GM23338 (cell line): ENCODE measurements at regions not wholly inside any gene's neighbourhood (a gene's known extent, or its start where the extent isn't known, plus 50 kb on each side); places are given as distances from the start of the nearest gene placed in this dataset.
A peak's percentile ranks its signal among the peaks of the same experiment; 100 is the strongest.

Experiments used
- ATAC-seq: fragments of 200-7000 bp; cut with Tn5 transposase; 3 replicates; pipeline ENCODE4 v1.9.1; 2020
- DNase-seq: peaks from one replicate; pipeline ENCODE4 v3.0.0-alpha.2; 2015; ENCODE audit warnings: low spot score
- H2AFZ ChIP-seq: fragments of 200-600 bp; sonication (generic); 2 replicates; pipeline ENCODE4 v1.8.0; 2016; ENCODE audit warnings: antibody characterized with exemption, mild to moderate bottlenecking, moderate library complexity
- H3F3A ChIP-seq: fragments of 200-600 bp; sonication (generic); replicated peaks from 2 replicates; pipeline ENCODE4 v1.8.0; 2017; ENCODE audit warnings: antibody characterized with exemption, mixed run types, low read depth
- H3K27ac ChIP-seq: fragments of 200-600 bp; sonication (generic); 2 replicates; pipeline ENCODE4 v1.6.1; 2016; ENCODE audit warnings: low read depth
- H3K27me3 ChIP-seq: fragments of 200-600 bp; sonication (generic); 2 replicates; pipeline ENCODE4 v1.8.0; 2016; ENCODE audit warnings: mild to moderate bottlenecking, mixed run types, moderate library complexity; ENCODE audit not compliant: insufficient read depth
- H3K36me3 ChIP-seq: fragments of 200-600 bp; sonication (generic); 2 replicates; pipeline ENCODE4 v1.8.0; 2016; ENCODE audit warnings: mild to moderate bottlenecking; ENCODE audit not compliant: insufficient read depth
- H3K4me1 ChIP-seq: fragments of 200-600 bp; sonication (generic); 2 replicates; pipeline ENCODE4 v1.8.0; 2016; ENCODE audit warnings: mild to moderate bottlenecking, moderate library complexity; ENCODE audit not compliant: insufficient read depth
- H3K4me2 ChIP-seq: fragments of 200-600 bp; sonication (generic); 2 replicates; pipeline ENCODE4 v1.7.1; 2017; ENCODE audit warnings: mixed run types
- H3K4me3 ChIP-seq: fragments of 200-600 bp; sonication (generic); 2 replicates; pipeline ENCODE4 v1.6.1; 2016; ENCODE audit warnings: mixed run types
- H3K79me2 ChIP-seq: fragments of 200-600 bp; sonication (generic); replicated peaks from 2 replicates; pipeline ENCODE4 v1.8.0; 2017; ENCODE audit warnings: mild to moderate bottlenecking; ENCODE audit not compliant: insufficient read depth
- H3K9me2 ChIP-seq: fragments of 200-600 bp; sonication (generic); 2 replicates; pipeline ENCODE4 v1.8.0; 2017; ENCODE audit not compliant: insufficient read depth
- H4K20me1 ChIP-seq: fragments of 200-600 bp; sonication (generic); replicated peaks from 2 replicates; pipeline ENCODE4 v1.8.0; 2017; ENCODE audit warnings: mild to moderate bottlenecking; ENCODE audit not compliant: insufficient read depth
- H3K27ac Mint-ChIP-seq: 2 replicates; pipeline ENCODE4 v1.8.0; 2020; ENCODE audit warnings: inconsistent platforms, mild to moderate bottlenecking, moderate library complexity, mixed read lengths
- H3K27me3 Mint-ChIP-seq: 3 replicates; pipeline ENCODE4 v1.8.0; 2022; ENCODE audit warnings: low read depth, mild to moderate bottlenecking, moderate library complexity, mixed read lengths, inconsistent platforms; ENCODE audit not compliant: insufficient read depth, poor library complexity
- H3K36me3 Mint-ChIP-seq: 3 replicates; pipeline ENCODE4 v1.8.0; 2021; ENCODE audit warnings: low read depth, mild to moderate bottlenecking, inconsistent platforms, moderate library complexity, mixed read lengths
- H3K4me1 Mint-ChIP-seq: 3 replicates; pipeline ENCODE4 v1.8.0; 2020; ENCODE audit warnings: mild to moderate bottlenecking, inconsistent platforms, mixed read lengths
- H3K4me3 Mint-ChIP-seq: 3 replicates; pipeline ENCODE4 v1.8.0; 2021; ENCODE audit warnings: moderate library complexity, mild to moderate bottlenecking, inconsistent platforms, mixed read lengths
- H3K9me3 Mint-ChIP-seq: 3 replicates; pipeline ENCODE4 v1.8.0; 2020; ENCODE audit warnings: moderate library complexity, mild to moderate bottlenecking, inconsistent platforms, mixed read lengths
- CREB1 ChIP-seq: fragments of 250-450 bp; sonication (Bioruptor Pico); IDR thresholded peaks from 2 replicates; pipeline ENCODE4 v1.5.0; 2020; ENCODE audit warnings: low read depth, mild to moderate bottlenecking, moderate library complexity
- ETS1 ChIP-seq: IDR thresholded peaks from 2 replicates; pipeline ENCODE4 v1.6.1; 2016; ENCODE audit warnings: antibody characterized with exemption
- EZH2 ChIP-seq: fragments of 200-600 bp; sonication (generic); IDR thresholded peaks from one replicate; pipeline ENCODE4 v1.8.0; 2017; ENCODE audit warnings: antibody characterized with exemption, mild to moderate bottlenecking, low read depth; ENCODE audit not compliant: unreplicated experiment
- EZH2phosphoT487 ChIP-seq: fragments of 200-600 bp; sonication (generic); IDR thresholded peaks from one replicate; pipeline ENCODE4 v1.8.1; 2018; ENCODE audit warnings: antibody characterized with exemption; ENCODE audit not compliant: unreplicated experiment
- NANOG ChIP-seq: IDR thresholded peaks from 2 replicates; pipeline ENCODE4 v1.6.1; 2016; ENCODE audit warnings: antibody characterized with exemption, borderline replicate concordance
- POLR2AphosphoS5 ChIP-seq: IDR thresholded peaks from 2 replicates; pipeline ENCODE4 v1.6.1; 2016; ENCODE audit warnings: antibody characterized with exemption, low read depth
- REST ChIP-seq: IDR thresholded peaks from one replicate; pipeline ENCODE4 v1.6.1; 2018; ENCODE audit warnings: antibody characterized with exemption; ENCODE audit not compliant: unreplicated experiment
- STAT1 ChIP-seq: IDR thresholded peaks from one replicate; pipeline ENCODE4 v1.6.1; 2016; ENCODE audit warnings: antibody characterized with exemption; ENCODE audit not compliant: unreplicated experiment
- ZNF114 ChIP-seq: fragments of 250-450 bp; sonication (Bioruptor Pico); IDR thresholded peaks from 2 replicates; pipeline ENCODE4 v1.5.0; 2020; ENCODE audit warnings: mild to moderate bottlenecking, moderate library complexity
- ZNF462 ChIP-seq: fragments of 250-450 bp; sonication (Bioruptor Pico); IDR thresholded peaks from 2 replicates; pipeline ENCODE4 v1.5.0; 2020; ENCODE audit warnings: mild to moderate bottlenecking, moderate library complexity
- TF ChIP-seq, protein P1 (sequence below), 2 experiments: fragments of 200-600 bp in 1 of 2; sonication (generic) in 1 of 2; conservative IDR thresholded peaks; 2 replicates each; pipeline versions ENCODE4 v1.5.1 to v1.6.1; 2016 to 2017; ENCODE audit warnings: antibody characterized with exemption in 2 of 2, low read depth in 2 of 2, mild to moderate bottlenecking in 2 of 2, moderate library complexity in 1 of 2

DNA sequence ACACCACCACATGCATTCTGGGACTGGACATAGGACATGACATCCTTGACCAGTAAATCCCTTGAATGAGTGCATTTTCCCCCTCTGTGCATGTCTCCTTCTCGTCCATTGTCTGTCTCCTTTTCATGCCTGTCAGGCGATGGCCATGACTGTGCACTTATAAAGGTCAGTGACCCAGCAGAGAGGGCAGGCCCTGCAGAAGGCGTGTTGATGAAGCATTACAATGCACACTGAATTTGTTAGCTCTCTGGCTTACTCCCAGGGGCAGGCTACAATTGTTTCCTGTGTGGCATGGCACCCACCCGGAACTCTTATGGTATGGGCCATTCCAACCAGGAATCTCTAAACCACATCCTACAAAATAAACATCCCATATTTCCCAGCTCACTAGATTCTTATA is 71.1 kb downstream of the SAMD9 start:
- H3K27ac Mint-ChIP-seq = no peak overlapping the region; the same call in none of the 2 replicates
- H3K36me3 ChIP-seq = no peaks in the 10 kb centered on the region
- ATAC-seq (peak; percentile 7; the same call in 1 of the 3 replicates), DNase-seq (no peak)
- H3K36me3 Mint-ChIP-seq = no peaks in the 10 kb centered on the region
- H3K79me2 ChIP-seq = no peaks in the 10 kb centered on the region
- peaks cover 44% of the 10 kb centered on the region for H3K27me3 ChIP-seq
- no peak overlapping the region for H3K4me2 ChIP-seq
- H3K4me1 ChIP-seq = peaks cover 26% of the 10 kb centered on the region
- peaks cover 32% of the 10 kb centered on the region for H3K27me3 Mint-ChIP-seq
- no peak overlapping the region for H3K4me3 ChIP-seq
- H3F3A ChIP-seq = no peaks in the 10 kb centered on the region
- TF ChIP-seq STAT1 (no peak), EZH2phosphoT487 (no peak), ZNF462 (CRISPR knock-in tag) (no peak), NANOG (no peak), REST (no peak), CREB1 (CRISPR knock-in tag) (no peak), POLR2AphosphoS5 (no peak), EZH2 (no peak), ETS1 (no peak), ZNF114 (CRISPR knock-in tag) (no peak)
- TF ChIP-seq, protein P1, sequence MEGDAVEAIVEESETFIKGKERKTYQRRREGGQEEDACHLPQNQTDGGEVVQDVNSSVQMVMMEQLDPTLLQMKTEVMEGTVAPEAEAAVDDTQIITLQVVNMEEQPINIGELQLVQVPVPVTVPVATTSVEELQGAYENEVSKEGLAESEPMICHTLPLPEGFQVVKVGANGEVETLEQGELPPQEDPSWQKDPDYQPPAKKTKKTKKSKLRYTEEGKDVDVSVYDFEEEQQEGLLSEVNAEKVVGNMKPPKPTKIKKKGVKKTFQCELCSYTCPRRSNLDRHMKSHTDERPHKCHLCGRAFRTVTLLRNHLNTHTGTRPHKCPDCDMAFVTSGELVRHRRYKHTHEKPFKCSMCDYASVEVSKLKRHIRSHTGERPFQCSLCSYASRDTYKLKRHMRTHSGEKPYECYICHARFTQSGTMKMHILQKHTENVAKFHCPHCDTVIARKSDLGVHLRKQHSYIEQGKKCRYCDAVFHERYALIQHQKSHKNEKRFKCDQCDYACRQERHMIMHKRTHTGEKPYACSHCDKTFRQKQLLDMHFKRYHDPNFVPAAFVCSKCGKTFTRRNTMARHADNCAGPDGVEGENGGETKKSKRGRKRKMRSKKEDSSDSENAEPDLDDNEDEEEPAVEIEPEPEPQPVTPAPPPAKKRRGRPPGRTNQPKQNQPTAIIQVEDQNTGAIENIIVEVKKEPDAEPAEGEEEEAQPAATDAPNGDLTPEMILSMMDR (conservative IDR thresholded peaks at IDR 0.05; ENCODE audit: low read depth in 2 of 2) = no peak
- H3K9me3 Mint-ChIP-seq = no peaks in the 10 kb centered on the region; the same call in 2 of the 3 replicates
- H3K4me3 Mint-ChIP-seq = no peak overlapping the region
- no peak overlapping the region for H3K27ac ChIP-seq
- no peaks in the 10 kb centered on the region for H4K20me1 ChIP-seq
- no peaks in the 10 kb centered on the region for H3K9me2 ChIP-seq
- H3K4me1 Mint-ChIP-seq = peaks cover 24% of the 10 kb centered on the region
- H2AFZ ChIP-seq = no peak overlapping the region
